GM04503 (cell line): ENCODE measurements at regions not wholly inside any gene's neighbourhood (a gene's known extent, or its start where the extent isn't known, plus 50 kb on each side); places are given as distances from the start of the nearest gene placed in this dataset.

ENCODE experiments used
- DNase-seq: peaks from one replicate; pipeline ENCODE4 v3.0.0-alpha.2; 2012; ENCODE audit warnings: low read depth

DNA sequence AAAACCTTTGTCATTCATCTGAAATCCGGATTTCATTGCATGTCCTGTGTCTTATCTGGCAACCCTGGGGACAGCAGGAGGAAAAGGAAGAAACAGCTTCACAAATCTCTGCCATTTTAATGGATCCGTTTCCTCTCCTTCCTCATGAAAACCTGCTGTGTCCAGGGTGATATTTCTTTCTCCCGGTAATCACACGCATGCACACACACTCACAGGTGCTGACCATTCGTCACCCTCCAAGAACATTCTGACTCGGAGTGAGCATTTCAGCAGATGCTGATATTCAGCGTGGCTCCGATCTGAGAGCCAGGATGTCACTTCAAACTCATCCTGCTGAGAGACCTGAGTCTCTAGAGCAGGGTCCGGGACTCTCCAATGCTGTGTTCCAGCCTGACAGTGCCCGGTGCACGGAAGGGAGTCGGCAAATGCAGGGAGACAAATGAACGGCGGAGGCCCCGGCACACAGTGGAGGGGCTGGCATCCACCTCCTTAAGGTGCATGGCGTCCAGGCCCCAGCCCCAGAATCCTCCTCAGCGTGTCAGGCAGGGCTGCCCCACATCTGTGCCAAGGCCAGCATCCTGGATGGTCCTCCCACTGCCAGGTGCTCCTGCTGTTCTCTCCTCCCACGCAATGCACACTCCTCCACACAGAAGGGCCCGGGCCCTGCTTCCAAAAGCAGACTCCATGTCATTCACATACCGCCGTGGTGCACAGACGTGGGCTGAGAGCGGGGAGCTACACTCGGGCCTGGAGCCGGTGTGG lies 70.7 kb downstream of the RBFOX3 start:
- no peak for DNase-seq

DNA sequence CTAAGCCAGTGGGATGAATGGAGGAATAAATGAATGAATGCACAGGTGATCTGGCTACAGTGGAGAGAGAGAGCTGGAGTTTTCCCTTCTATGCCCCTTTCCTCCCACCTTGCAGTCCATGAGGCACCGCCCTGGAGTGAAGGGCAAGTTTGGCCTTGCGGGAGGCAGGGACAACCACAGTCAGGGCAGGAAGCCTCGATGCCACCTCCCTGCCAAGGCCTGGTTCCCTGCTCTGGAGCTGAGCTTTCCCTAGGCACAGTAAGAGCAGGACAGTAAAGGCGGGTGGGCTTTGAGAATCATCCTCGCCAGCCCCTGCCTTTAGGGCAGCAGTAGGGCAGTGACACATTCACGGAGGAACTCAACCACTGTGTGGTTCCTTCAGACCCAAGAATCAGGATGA lies 72.6 kb downstream of the RBFOX3 start:
- DNase-seq = no peak

- no peak for DNase-seq
These were observed 73.2 kb downstream of the RBFOX3 start for GRCh38 chr17:79537686-79538085.

- DNase-seq = no peak
These were observed 73.8 kb downstream of the RBFOX3 start for GRCh38 chr17:79537061-79537460.

GRCh38 chr17:79536212-79536840 lies 74.5 kb downstream of the RBFOX3 start:
- DNase-seq = no peak

GRCh38 chr17:79535728-79536025 lies 75.2 kb downstream of the RBFOX3 start:
- DNase-seq = no peak

GRCh38 chr17:79534851-79535727 lies 75.8 kb downstream of the RBFOX3 start:
- DNase-seq = no peak

GRCh38 chr17:79534111-79534510 lies 76.7 kb downstream of the RBFOX3 start:
- DNase-seq = no peak

GRCh38 chr17:79533116-79533515 lies 77.7 kb downstream of the RBFOX3 start:
- no peak for DNase-seq

GRCh38 chr17:79532107-79532790 lies 78.6 kb downstream of the RBFOX3 start:
- no peak for DNase-seq

GRCh38 chr17:79531191-79532095 lies 79.4 kb downstream of the RBFOX3 start:
- no peak for DNase-seq

- DNase-seq = no peak
These were observed 80.3 kb downstream of the RBFOX3 start for GRCh38 chr17:79530361-79531105.

GRCh38 chr17:79529661-79530081 lies 81.2 kb downstream of the RBFOX3 start:
- DNase-seq = no peak

DNA sequence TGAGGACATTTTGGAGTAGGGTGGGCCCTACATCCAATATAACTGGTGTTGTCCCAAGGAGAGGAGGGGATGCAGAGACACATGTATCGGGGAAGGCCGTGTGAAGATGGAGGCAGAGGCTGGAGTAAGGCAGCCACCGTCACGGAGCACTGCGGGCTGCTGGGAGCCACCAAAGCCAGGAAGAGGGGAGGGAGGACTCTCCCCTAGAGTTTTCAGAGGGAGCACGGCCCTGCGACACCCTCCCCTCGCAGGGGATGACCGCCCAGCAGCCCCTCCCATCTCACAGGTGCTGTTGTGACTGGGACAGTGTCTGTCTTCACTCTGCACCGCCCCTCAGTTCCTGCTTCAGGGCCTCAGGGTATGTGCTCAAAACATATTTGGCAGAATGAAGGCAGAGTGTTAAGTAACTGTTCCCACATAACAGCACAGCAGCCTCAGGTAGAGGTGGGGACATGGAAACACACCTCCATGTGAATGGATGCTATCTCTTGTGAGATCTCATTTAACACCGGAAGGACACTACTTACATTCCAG lies 82.2 kb downstream of the RBFOX3 start:
- DNase-seq = no peak

GRCh38 chr17:79527306-79527705 lies 83.5 kb downstream of the RBFOX3 start:
- no peak for DNase-seq

- DNase-seq = no peak
These were observed 84.8 kb downstream of the RBFOX3 start for GRCh38 chr17:79525793-79526677.

- DNase-seq = no peak
These were observed 86.4 kb downstream of the RBFOX3 start for GRCh38 chr17:79524213-79525187.

DNA sequence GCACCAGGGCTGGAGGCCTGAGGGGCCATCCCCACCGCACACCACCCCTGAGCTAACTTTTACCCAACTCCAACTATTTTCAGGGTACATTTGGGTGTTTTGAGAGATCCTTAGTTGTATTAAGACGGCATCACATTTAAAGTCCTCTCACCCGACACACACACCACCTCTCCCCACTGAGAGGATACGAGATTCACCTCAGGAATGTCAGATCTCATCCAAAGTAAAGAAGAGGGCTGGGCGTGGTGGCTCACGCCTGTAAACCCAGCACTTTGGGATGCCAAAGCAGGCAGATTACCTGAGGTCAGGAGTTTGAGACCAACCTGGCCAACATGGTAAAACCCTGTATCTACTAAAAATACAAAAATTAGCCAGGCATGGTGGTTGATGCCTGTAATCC lies 88.4 kb downstream of the RBFOX3 start:
- DNase-seq = no peak
